GM19455 (cell line): ENCODE measurements at regions not wholly inside any gene's neighbourhood (a gene's known extent, or its start where the extent isn't known, plus 50 kb on each side); places are given as distances from the start of the nearest gene placed in this dataset.

Source experiments
- ATAC-seq: cut with Tn5 transposase; IDR thresholded peaks from one replicate; pipeline ENCODE4 v1.9.1; 2021; ENCODE audit not compliant: unreplicated experiment

DNA sequence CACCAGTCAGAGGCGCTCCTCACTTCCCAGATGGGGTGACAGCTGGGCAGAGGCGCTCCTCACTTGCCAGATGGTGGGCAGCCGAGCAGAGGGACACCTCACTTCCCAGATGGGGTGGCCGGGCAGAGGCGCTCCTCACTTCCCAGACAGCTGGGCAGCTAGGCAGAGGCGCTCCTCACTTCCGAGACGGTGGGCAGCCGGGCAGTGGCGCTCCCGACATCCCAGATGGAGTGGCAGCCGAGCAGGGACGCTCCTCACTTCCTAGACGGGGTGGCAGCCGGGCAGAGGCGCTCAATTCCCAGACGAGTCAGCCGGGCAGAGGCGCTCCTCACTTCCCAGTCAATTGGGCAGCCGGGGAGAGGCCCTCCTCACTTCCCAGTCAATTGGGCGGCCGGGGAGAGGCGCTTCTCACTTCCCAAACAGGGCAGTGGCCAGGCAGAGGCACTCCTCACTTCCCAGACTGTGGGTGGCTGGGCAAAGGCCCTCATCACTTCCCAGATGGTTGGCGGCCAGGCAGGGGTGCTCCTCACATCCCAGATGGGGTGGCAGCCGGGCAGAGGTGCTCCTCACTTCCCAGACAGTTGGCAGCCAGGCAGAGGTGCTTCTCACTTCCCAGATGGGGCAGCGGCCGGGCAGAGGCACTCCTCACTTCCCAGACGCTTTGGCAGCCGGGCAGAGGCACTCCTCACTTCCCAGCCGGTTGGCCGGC is 143.8 kb upstream of the ARID2 start:
- no peak for ATAC-seq

DNA sequence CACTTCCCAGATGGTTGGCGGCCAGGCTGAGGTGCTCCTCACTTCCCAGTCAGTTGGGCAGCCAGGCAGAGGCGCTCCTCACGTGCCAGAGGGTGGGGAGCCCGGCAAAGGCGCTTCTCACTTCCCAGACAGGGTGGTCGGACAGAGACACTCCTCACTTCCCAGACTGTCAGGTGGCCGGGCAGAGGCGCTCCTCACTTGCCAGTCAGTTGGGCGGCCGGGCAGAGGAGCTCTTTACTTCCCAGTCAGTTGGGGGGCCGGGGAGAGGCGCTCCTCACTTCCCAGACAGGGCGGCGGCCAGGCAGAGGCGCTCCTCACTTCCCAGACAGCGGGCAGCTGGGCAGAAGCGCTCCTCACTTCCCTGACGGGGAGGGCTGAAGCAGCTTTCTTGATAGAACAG is 143.0 kb upstream of the ARID2 start:
- no peak for ATAC-seq

DNA sequence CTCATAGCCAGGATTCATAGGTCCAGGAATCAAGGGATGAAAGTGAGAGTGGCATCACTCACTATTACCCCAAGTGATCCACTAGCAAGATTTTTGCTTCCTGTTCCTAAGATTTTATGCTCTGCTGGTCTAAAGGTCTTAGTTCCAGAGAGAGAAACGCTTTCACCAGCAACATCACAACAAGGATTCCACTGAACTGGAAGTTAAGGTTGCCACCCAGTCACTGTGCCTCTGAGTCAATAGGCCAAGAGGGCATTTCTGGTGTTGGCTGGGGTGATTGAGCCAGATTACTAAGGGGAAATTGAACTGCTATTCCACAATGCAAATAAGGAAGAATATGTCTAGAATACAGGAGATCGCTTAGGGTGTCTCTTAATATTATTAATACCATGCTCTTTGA is 142.5 kb upstream of the ARID2 start:
- ATAC-seq, result no peak

DNA sequence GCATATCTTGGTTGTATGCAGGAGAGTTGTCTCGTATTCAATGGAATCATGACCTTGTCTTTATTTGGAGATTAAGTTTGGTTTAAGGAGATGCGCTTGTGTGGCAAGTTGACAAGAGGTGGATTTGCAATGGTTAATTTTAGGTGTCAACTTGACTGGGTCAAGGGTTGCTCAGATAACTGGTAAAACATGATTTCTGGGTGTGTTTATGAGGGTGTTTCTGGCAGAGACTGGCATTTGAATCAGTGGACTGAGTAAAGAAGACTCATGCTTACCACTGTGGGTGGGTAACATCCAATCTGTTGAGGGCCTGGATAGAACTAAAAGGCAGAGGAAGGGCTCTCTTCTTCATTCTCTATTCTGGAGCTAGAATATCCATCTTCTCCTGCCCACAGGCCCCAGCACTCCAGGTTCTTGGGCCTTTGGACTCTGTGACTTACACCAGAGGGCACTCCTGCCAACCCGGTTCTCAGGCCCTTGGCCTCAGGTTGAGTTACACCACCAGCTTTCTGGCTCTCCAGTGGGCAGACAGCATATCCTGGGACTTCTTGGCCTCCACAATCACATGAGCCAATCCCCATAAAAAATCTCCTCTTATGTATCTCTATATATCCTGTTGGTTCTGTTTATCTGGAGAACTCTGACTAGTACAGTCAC is 141.5 kb upstream of the ARID2 start:
- ATAC-seq, result no peak

DNA sequence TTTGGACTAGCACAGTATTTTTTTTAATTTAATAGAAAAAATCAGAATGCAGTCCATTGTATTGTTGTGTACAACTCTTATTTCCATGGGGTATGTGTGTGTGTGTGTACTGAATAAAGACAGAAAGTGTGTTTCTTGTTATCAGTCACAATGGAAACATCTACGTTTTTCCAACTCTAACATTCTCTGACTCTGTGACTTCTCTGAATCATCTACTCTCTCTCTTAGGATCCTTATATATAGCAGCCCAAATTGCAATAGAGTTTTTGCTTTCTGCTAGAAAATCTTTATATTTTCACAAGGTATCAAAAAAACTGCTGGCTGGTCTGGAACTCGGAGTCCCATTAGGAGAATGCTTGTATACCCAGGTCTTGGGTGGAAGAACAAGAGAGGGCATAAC is 138.9 kb upstream of the ARID2 start:
- ATAC-seq, result no peak

DNA sequence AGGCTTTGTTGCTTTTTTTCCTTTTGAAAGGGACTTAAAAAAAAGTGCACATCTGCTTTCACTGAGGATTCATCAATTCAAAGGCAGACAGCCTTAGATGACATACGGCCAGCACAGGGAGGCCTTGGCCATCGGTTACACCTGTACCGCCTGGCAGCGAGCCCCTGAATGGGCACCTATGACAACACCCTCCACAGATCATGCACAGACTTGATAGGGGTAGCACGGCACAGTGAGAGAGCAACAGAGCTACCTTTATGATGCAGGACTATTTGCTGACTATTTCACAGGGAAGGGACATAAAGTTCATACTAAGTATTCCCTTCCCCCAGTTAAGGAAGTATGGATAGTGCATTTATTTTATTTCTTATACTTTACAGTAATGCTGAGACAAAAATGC is 137.9 kb upstream of the ARID2 start:
- no peak for ATAC-seq

DNA sequence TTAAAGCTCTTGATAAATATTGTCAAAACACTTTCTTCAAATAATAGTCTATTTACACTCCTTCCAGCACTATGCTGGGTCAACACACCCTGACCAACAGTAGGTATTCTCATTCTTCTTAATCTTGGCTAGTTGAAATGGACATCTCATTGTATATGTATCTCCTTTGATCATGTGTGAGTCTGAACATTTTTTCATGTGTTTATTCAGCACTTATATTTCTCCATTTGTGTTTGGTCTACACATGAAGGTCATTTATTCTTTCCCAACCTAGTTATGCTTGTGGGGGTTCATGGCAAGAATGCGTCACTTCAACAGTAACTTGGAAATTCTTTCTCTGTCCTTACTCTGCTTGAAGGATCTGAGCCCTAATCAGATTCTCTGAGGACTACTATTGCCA is 133.1 kb upstream of the ARID2 start:
- ATAC-seq, result no peak

DNA sequence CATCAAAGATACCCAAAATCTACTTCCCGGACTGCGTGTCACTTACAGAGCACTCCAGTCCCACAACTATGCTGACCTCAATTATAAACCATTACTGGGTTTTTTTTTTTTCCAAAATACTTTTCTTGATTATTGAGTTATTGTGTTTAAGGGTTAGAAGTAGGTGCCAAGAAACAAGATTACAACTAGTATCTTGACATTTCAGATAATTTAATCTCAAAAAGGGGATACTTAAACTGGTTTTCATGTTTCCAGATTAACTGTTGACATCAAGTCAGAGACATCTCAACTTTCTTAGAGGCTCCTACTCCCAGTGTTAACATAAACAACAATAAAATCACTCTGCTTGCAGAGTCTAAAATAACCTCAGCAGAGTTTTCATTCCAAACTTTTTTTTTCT is 131.2 kb upstream of the ARID2 start:
- ATAC-seq, result no peak

DNA sequence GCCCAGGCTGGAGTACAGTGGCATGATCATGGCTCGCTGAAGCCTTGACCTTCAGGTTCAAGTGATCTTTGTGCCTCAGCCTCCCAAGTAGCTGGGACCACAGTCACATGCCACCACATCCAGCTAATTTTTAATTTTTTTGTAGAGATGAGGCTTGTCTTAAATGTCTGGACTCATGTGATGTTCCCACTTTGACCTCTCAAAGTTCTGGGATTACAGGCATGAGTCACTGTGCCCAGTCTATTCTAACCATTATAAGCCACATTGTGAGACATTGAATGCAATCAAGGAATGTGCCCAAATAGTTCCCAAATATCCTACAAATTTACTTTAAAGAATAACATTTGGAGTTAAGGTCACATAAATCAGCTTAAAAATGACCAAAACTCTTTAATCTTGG is 130.7 kb upstream of the ARID2 start:
- no peak for ATAC-seq

DNA sequence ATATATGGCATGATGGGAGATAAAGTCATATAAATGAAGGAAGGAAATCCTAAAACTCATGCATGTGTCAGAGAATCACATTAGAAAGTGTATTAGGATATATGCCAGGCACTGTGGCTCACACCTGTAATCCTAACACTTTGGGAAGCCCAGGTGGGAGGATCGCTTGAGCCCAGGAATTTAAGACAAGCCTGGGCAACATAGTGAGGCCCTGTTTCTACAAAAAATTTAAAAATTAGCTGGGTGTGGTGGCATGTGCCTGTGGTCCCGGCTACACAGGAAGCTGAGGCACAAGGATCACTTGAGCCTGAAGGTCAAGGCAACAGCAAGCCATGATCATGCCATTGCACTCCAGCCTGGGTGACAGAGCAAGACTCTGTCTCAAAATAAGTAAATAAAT is 130.3 kb upstream of the ARID2 start:
- ATAC-seq, result no peak

DNA sequence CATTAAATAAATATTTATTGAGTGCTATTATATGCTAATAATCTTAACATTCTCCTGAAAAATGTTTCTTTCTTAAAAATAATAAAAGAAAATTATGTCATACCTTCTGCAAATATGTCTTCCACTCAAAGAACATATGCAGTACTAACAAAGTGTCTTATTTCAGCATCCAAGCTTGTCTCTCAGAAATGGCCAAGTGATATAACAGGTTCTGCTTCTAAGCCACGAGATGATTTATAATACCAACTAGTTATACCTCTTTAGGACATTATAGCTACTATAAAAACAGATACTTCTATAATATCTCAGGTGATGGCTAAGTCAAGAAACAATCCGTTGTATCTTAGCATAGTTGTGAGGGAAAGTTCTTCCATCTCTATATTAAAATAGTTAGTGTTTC is 128.1 kb upstream of the ARID2 start:
- no peak for ATAC-seq

DNA sequence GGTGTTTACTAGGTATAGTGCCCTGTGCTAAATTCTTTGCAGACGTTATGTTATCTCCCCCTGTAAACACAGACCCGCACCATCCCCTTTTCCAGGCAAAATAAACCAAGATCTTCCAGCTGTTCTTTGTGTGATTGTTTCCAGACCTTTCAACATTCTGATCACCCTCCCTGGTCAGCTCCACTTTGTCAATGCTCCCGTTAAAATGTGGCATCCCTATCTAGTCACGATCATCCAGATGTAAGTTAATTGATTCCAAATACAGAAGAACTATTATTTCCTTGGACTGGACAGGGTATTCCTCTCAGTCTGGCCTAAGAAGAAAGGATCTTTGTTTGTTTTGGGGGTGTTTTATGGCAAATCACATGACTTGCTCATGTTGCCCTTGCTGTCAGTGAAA is 127.6 kb upstream of the ARID2 start:
- ATAC-seq, result no peak

DNA sequence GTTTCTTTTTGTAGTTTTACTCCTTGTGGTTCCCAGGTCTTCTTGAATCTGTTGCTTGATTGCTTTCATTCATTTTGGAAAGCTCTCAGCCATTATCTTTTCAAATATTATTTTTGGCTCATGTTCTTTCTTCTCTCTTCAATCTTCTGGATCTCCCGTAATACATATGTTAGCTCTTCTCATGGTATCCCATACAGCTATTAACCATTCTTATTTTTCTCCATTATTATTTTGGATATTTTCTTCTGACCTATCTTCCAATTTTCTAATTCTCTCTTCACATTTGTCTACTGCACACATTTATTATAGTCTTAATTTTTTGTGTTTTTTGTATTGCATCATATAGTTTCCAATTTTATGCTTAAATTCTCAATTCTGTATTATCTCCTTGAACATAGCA is 123.9 kb upstream of the ARID2 start:
- no peak for ATAC-seq

DNA sequence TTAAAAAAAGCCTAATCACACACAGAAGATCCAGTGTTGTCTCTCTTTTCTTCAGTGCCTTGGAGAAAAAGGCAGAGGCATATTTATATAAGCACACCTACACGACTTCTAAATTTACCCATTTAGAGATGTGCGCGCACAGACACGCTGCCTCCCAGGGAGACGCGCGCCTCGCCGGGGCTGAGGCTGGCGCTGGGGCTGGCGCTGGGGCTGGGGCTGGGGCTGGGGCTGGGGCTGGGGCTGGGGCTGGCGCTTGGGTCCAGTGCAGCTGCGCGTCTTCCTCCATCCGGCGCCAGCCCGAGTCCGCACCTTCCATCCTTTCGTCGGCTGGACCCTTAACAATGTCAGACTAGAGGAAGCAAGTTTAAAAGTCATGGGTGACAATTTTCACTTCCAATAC is 118.4 kb upstream of the ARID2 start:
- ATAC-seq, result no peak

DNA sequence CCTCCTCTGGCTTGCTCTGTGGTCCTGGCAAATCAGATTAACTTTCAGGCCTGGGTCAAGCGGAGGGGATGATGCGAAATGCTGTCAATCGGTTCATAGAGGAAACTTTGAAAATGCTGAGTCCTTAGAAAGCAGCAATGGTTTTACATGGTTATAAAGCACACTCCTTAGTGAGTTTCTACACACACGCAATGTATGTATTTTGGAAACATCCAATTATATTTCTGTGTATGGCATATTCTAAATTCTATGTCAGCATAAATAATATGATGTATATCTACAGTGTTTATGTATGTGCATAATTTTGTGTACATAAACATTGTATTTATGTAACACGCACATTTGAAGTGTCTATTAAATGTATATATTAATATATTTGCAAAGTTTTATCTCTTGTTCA is 118.0 kb upstream of the ARID2 start:
- ATAC-seq, result no peak

DNA sequence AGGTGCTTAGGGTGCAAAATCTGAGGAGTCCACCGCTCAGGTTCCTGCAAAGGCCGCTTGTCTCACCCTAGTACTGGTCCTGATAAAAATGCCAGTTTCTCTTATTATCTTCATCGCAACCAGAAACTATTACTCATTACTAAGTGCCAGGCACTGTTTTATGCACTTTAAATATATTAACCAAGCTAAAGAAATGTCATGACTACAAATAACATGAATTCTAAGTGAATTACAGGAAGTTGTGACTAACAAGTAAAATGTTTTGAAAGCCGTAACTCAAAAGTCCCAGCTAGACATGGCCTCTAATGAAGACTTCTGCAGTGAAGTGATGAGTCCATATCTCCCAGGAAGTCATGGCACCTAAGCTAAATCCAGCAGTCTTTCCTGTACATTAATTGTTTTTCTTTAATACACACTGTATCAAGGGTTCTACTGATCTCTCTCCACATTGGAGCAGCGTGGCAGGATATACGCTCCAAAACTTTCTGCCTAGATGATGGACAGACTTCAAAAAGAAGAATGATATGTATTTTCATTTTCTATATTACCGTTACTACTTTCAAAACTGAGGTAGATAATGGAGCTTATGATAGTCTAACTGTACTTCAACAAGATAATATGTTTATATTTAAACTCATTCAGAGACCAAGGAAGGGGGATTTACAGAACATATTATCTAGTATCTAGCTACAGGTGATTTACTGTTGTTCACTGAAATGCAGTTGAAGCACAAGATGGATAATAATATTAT is 117.3 kb upstream of the ARID2 start:
- no peak for ATAC-seq

DNA sequence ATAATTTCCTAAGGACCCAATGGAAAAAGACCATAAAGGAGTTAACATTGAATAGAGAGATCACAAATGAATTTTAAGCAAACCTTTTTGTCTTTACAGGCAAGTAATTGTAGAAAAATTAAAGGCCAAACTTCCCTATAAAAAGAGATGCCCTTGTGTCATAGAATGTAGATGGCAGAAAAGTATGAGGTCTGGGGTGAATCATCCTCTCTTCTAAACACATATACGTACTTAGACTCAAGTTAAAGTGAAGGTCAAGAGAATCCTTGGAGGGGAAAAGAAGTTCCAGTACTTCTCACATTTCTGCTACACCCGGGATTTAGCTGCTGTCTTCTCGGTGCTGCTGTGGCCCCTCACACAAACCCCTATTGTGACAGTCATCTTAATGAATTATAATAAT is 116.2 kb upstream of the ARID2 start:
- ATAC-seq, result no peak

DNA sequence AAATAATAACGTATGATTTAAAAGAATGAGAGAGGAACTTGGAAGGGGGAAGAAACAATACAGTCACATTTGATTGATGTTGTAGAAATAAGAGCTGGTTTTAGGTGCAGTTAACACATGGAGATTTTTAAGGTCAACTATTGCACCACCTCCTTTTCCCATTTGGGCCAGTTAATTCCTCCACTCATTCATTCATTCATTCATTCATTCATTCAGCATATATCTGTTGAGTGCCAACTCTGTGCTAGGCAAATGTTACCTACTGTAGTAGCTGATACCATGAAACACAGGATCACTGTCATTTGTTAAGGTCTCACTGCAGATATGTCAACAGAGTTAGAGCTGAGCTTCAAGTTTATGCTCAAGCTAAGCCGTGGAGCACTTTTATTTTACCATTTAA is 115.7 kb upstream of the ARID2 start:
- no peak for ATAC-seq

DNA sequence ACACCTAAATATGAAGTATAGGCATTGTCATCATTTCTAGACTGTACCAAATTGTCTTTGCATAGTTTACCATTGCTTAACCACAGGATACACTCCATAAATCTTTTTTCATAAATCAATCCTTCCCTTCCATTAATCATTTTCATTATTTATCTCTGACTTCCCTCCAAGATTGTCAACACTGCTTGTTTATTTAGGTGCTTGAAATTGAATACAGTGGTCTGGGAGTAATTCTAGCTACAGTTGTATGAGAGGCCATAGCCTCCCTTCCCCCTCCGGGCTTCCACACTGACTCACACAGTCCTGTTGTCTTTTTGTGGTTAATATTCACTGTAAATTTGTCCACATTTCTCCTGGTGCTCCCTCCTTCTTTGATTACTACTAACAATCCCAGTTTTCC is 114.2 kb upstream of the ARID2 start:
- ATAC-seq, result no peak

DNA sequence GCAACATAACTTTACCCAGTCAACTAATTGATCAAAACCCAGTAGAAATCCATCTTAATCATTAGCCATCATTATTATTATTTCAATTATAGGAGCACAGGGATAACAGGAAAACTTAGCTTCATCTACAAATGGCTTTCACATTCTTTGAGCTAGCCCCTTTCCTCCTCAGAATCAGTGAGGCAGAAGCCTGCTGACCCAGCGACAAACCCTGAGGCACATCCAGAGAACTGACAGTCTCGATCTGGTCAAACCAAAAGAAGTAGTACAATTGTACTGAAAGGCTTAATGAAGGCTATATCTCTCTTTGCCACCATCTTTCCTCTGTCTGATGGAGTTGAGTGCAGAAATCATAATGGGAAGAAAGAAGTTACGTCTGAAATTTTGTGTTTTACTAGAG is 109.8 kb upstream of the ARID2 start:
- no peak for ATAC-seq

DNA sequence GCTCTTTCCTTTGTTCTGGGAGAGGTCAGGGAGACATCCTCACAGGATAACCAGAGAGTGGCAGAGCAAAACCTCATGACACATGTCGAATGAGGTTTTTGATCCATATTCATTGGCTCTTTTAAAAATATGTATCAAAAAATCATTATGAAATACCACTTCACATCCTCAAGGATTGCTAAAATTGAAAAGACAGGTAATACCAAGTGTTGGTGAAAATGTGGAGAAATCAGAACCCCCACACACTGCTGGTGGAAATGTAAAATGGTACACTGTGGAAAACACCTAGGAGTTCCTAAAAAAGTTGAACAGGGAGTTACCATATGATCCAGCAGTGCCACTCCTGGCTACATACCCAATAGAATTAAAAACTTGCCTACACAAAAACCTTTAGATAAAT is 107.8 kb upstream of the ARID2 start:
- no peak for ATAC-seq

DNA sequence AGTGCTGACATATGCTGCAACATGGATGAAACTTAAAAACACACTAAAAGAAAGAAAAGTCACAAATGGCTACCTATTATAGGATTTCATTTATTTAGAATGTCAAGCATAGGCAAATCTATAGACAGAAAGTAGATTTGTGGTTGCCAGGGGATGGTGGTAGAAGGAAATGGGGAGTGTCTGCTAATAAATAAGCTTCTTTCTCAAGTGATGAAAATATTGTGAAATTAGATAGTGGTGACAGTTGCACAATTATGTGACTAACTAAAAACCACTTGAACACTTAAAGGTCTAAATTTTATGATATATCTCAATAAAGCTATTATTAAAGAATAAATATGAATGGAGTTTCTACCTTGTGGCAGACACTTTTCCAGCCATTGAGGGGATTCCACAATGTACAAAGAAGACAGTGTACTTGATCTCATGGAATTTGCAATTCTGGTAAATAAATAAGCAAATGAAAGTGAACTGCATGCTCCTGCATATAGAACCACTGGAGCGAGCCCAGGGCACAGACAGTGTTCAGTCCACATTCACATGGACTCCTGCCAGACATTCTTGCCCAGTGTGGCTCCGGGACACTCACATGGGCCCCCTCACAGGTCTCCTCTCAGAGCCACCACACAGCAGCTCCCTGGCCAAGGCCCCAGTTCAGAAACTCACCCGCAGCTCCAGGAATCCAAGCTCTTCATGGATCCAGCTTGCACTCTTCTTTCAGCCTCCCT is 107.1 kb upstream of the ARID2 start:
- ATAC-seq, result no peak
